Adipocyte (in vitro differentiated cells): ENCODE measurements at regions not wholly inside any gene's neighbourhood (a gene's known extent, or its start where the extent isn't known, plus 50 kb on each side); places are given as distances from the start of the nearest gene placed in this dataset.

Experiments
- DNase-seq: peaks from one replicate; pipeline ENCODE4 v3.0.0-alpha.2; 2015; ENCODE audit warnings: low read depth
- H3K27me3 ChIP-seq: replicated peaks from 2 replicates; pipeline ENCODE4 v1.7.0; 2013; ENCODE audit warnings: mild to moderate bottlenecking, low read length, moderate library complexity; ENCODE audit not compliant: control insufficient read depth, insufficient read depth
- H3K36me3 ChIP-seq: 2 replicates; pipeline ENCODE4 v1.7.0; 2013; ENCODE audit warnings: low read length, mild to moderate bottlenecking, moderate library complexity; ENCODE audit not compliant: control insufficient read depth, insufficient read depth, severe bottlenecking
- H3K4me1 ChIP-seq: 2 replicates; pipeline ENCODE4 v1.7.0; 2013; ENCODE audit warnings: mild to moderate bottlenecking, low read length, moderate library complexity; ENCODE audit not compliant: control insufficient read depth, insufficient read depth
- H3K4me3 ChIP-seq: 2 replicates; pipeline ENCODE4 v1.7.0; 2013; ENCODE audit warnings: mild to moderate bottlenecking, low read length, moderate library complexity
- H3K9ac ChIP-seq: 2 replicates; pipeline ENCODE4 v1.7.0; 2013; ENCODE audit warnings: mild to moderate bottlenecking, low read length, moderate library complexity
- H3K9me3 ChIP-seq: 2 replicates; pipeline ENCODE4 v1.7.0; 2013; ENCODE audit warnings: mild to moderate bottlenecking, low read length, moderate library complexity; ENCODE audit not compliant: control insufficient read depth

DNA sequence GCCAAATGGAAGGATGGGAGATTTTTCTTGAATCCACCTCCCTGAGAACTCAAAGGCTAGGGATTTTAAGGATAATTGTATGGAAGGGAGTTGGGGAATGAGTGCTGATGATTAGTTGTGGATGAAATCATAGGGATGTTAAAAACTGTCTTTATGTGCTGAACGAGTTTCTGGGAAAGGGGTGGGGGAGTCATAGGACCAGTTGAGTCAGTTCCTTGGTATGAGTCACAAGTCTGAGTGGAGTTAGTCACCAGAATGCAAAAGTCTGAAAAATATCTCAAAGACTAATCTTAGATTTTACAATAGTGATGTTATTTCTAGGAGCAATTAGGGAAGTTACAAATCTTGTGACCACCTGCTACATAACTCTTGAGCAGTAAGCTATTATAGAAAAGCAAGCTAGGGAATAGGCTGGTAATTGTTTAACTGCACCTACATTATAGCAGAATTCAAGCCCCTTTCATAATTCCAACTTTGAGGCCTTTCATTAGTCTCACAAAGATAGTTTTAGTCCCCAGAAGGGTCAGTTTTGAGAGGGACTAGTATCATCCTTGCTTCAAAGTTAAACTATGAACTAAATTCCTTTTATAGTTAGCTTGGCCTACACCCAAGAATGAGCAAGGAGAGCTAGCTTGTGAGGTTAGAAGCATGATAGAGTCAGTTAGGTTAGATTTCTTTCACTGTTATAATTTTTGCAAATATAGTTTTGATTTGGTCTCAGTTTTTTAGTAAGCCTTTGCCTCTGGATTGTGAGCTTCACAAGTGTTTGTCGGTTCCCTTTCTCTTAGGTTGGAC, 668.0 kb downstream of the ETS1 start:
- no peak overlapping the region for H3K4me3 ChIP-seq
- H3K9me3 ChIP-seq = peaks cover 19% of the 10 kb centered on the region
- no peaks in the 10 kb centered on the region for H3K27me3 ChIP-seq
- peaks cover 4% of the 10 kb centered on the region for H3K4me1 ChIP-seq
- no peak overlapping the region for H3K9ac ChIP-seq
- peak; percentile 36 for DNase-seq
- H3K36me3 ChIP-seq = no peaks in the 10 kb centered on the region

DNA sequence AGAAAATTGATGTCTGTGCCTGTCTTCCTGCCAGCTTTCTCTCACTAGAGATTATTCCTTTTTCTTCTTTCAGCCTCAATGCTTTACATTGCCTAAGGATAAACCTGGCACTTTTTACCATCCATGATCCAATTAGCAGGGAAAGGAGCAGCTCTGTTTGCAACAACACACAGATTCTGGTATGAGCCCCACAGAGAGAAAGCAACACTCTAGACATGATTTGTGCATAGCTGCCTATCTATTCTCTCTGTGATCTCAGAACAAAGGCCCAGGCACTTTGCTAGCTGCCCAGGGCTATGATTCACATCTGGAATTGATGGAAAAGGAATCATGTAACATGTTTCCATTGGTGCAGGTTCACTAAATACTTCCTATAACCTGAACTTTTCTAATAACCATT, 685.0 kb downstream of the ETS1 start:
- Histone ChIP-seq H3K27me3 (no peaks in the 10 kb centered on the region), H3K4me1 (no peaks in the 10 kb centered on the region)

GRCh38 chr11:127898422-127899365, 688.7 kb downstream of the ETS1 start:
- Histone ChIP-seq H3K27me3 (no peaks in the 10 kb centered on the region), H3K9ac (no peak overlapping the region), H3K4me1 (no peaks in the 10 kb centered on the region), H3K4me3 (no peak overlapping the region), H3K9me3 (no peaks in the 10 kb centered on the region), H3K36me3 (no peaks in the 10 kb centered on the region)
- no peak for DNase-seq

More for the DNA sequence above, 685.0 kb downstream of the ETS1 start:
- DNase-seq = peak; percentile 13
- Histone ChIP-seq H3K4me3 (no peak overlapping the region), H3K9me3 (no peaks in the 10 kb centered on the region), H3K9ac (no peak overlapping the region), H3K36me3 (no peaks in the 10 kb centered on the region)

- no peaks in the 10 kb centered on the region for H3K36me3 ChIP-seq
- no peaks in the 10 kb centered on the region for H3K27me3 ChIP-seq
- no peak overlapping the region for H3K9ac ChIP-seq
- H3K4me1 ChIP-seq = peaks cover 6% of the 10 kb centered on the region
- no peak overlapping the region for H3K4me3 ChIP-seq
- no peak for DNase-seq
- H3K9me3 ChIP-seq = no peaks in the 10 kb centered on the region
These were observed 691.6 kb downstream of the ETS1 start for GRCh38 chr11:127895776-127896175.

- Histone ChIP-seq H3K9ac (no peak overlapping the region), H3K36me3 (no peaks in the 10 kb centered on the region), H3K9me3 (no peaks in the 10 kb centered on the region), H3K4me1 (peaks cover 14% of the 10 kb centered on the region), H3K27me3 (no peaks in the 10 kb centered on the region), H3K4me3 (no peak overlapping the region)
- no peak for DNase-seq
These were observed 693.0 kb downstream of the ETS1 start for GRCh38 chr11:127894316-127894715.

DNA sequence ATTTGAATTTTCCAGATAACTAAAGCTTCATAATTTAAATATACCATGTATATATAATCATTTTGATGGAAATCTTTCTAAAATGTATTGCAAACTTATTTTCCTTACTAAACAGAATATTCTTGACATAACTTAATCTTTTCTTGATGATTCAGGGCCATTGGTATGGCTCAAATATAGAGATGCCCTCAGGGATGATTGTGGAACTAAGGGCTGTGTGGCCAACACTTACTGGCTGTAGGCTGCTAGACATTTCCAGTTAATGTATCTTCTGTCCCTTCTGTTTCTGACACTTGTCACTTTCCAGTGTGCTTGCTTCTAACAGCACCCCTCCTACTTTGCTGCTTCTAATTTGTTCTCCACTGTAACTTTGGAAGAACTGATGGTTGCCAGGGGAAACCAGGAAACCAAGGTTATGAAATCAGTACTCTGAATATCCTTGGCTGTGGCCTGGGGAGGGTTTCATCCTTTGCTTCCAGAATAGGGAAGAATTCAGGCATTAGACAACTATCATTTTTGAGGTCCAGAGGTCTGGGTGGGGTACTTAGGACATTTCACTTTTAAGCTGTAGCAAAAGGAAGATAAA, 697.2 kb downstream of the ETS1 start:
- H3K9me3 ChIP-seq = no peaks in the 10 kb centered on the region
- no peaks in the 10 kb centered on the region for H3K36me3 ChIP-seq
- H3K9ac ChIP-seq = no peak overlapping the region
- DNase-seq = peak; percentile 85
- peaks cover 14% of the 10 kb centered on the region for H3K4me1 ChIP-seq
- no peak overlapping the region for H3K4me3 ChIP-seq
- no peaks in the 10 kb centered on the region for H3K27me3 ChIP-seq

DNA sequence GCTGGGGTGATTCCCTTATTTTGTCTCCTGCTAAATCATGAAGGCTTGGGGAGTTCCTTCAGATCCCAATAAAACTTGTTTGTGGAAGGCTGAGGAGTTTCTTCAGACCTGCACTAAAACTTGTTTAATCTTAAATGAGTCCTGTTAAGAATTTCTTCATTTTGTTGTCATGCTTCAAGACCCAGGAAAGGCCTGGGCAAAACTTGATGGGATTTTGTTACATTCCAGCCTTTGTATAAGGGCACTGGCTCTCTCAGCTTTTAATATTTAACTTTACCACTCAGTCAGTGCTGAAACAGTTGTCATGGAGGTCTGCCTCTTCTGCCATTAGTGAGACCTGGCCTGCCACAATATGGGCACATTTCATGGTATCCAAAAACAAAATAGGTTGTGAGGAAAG, 699.0 kb downstream of the ETS1 start:
- DNase-seq = no peak
- Histone ChIP-seq H3K27me3 (no peaks in the 10 kb centered on the region), H3K9me3 (peaks cover 3% of the 10 kb centered on the region), H3K36me3 (no peaks in the 10 kb centered on the region), H3K9ac (no peak overlapping the region), H3K4me3 (no peak overlapping the region), H3K4me1 (peaks cover 14% of the 10 kb centered on the region)

DNA sequence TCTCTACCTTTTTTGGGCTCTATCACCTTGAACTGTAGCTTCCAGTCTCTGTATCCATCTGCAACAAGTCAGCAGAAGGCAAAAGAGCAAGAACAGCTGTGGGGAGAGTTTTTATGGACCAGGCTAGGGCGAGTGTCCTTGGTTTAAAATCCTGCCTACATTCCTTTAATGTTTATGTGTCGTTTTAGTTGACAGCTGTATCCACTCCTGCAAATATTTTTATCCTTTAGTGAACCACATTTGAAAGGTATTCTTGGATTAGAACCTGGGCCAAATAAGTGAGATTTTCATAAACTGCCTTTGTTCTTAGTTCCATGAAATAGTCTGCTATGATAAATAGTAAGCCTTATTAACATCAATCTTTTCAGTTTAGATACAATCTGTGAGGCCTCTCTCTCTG, 712.2 kb downstream of the ETS1 start:
- Histone ChIP-seq H3K27me3 (no peaks in the 10 kb centered on the region), H3K36me3 (no peaks in the 10 kb centered on the region)
- DNase-seq = peak; percentile 5

DNA sequence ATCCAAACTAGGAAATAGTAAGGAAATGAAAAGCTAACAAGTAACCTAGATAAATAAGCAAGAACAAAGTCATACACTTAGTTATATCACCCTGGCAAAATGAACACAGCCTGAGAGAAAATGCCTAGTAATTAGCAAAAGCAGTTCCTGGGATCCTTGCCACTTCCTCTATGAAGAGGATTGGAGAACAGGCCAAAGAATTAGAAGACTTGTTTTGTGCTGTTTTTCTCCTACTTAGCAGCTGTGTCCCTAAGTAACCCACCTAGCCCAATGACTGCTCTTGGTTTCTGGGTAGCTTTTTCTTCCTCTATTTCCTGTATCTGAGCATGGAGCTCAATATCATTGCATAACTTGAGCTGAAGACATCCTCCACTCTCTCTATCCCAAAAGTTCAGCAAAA, 713.9 kb downstream of the ETS1 start:
- Histone ChIP-seq H3K27me3 (no peaks in the 10 kb centered on the region), H3K9me3 (no peaks in the 10 kb centered on the region), H3K9ac (no peak overlapping the region), H3K4me3 (no peak overlapping the region), H3K4me1 (peaks cover 16% of the 10 kb centered on the region), H3K36me3 (no peaks in the 10 kb centered on the region)
- no peak for DNase-seq

More for the DNA sequence above, 712.2 kb downstream of the ETS1 start:
- Histone ChIP-seq H3K4me3 (no peak overlapping the region), H3K9ac (no peak overlapping the region), H3K4me1 (peaks cover 16% of the 10 kb centered on the region), H3K9me3 (no peaks in the 10 kb centered on the region)

DNA sequence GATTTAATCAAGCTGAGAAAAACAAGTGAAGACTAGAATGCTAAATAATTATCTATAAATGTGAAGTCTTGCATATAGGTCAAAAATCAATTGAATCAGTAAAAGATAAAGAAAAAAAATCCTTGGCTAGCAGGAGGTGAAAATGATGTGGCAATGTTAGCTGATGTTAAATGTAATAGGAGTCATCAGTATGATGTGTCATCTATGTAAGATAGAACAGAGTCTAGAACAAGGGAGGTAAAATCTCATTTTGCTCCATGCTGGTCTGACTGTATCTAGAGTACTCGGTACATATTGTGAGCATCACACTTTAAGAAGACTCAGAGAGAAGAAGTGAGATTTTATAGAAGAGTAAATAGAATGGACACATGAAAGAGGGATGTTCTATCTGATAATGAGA, 721.2 kb downstream of the ETS1 start:
- H3K4me1 ChIP-seq = peaks cover 31% of the 10 kb centered on the region
- no peak overlapping the region for H3K9ac ChIP-seq
- no peaks in the 10 kb centered on the region for H3K36me3 ChIP-seq
- no peak for DNase-seq
- H3K27me3 ChIP-seq = no peaks in the 10 kb centered on the region
- no peaks in the 10 kb centered on the region for H3K9me3 ChIP-seq
- H3K4me3 ChIP-seq = no peak overlapping the region

GRCh38 chr11:127864861-127865260, 722.5 kb downstream of the ETS1 start:
- Histone ChIP-seq H3K27me3 (no peaks in the 10 kb centered on the region), H3K9me3 (no peaks in the 10 kb centered on the region), H3K36me3 (no peaks in the 10 kb centered on the region), H3K4me3 (peak overlapping the region; percentile 41), H3K9ac (no peak overlapping the region), H3K4me1 (peaks cover 36% of the 10 kb centered on the region)
- no peak for DNase-seq
